H9 (cell line): ENCODE measurements at regions not wholly inside any gene's neighbourhood (a gene's known extent, or its start where the extent isn't known, plus 50 kb on each side); places are given as distances from the start of the nearest gene placed in this dataset.

ENCODE experiments used
- DNase-seq: peaks from one replicate; pipeline ENCODE4 v3.0.0-alpha.2; 2017
- H2AFZ ChIP-seq: one replicate; pipeline ENCODE4 v1.6.1; 2013; ENCODE audit warnings: mild to moderate bottlenecking, low read length, control low read depth, moderate library complexity
- H2AK5ac ChIP-seq: 2 replicates; pipeline ENCODE4 v1.6.1; 2013; ENCODE audit warnings: low read length, control low read depth, mixed read lengths; ENCODE audit not compliant: insufficient read length
- H2BK120ac ChIP-seq: one replicate; pipeline ENCODE4 v1.6.1; 2013; ENCODE audit warnings: low read depth, mild to moderate bottlenecking, low read length, control low read depth, inconsistent platforms; ENCODE audit not compliant: poor library complexity, severe bottlenecking
- H2BK12ac ChIP-seq: 2 replicates; pipeline ENCODE4 v1.6.1; 2013; ENCODE audit warnings: low read length, control low read depth, mixed read lengths, low read depth; ENCODE audit not compliant: insufficient read length
- H2BK15ac ChIP-seq: 2 replicates; pipeline ENCODE4 v1.6.1; 2013; ENCODE audit warnings: low read depth, low read length, control low read depth
- H2BK20ac ChIP-seq: one replicate; pipeline ENCODE4 v1.6.1; 2013; ENCODE audit warnings: low read depth, mild to moderate bottlenecking, low read length, control low read depth, inconsistent platforms; ENCODE audit not compliant: poor library complexity, severe bottlenecking
- H2BK5ac ChIP-seq: 2 replicates; pipeline ENCODE4 v1.6.1; 2013; ENCODE audit warnings: low read length, control low read depth, mixed read lengths; ENCODE audit not compliant: insufficient read length
- H3K14ac ChIP-seq: 2 replicates; pipeline ENCODE4 v1.6.1; 2013; ENCODE audit warnings: low read length, control low read depth; ENCODE audit not compliant: insufficient read depth
- H3K18ac ChIP-seq: 2 replicates; pipeline ENCODE4 v1.6.1; 2013; ENCODE audit warnings: low read depth, mild to moderate bottlenecking, mixed read lengths, low read length, control low read depth; ENCODE audit not compliant: insufficient read length
- H3K23ac ChIP-seq: 2 replicates; pipeline ENCODE4 v1.6.1; 2013; ENCODE audit warnings: low read length, control low read depth, mixed read lengths, low read depth; ENCODE audit not compliant: insufficient read length
- H3K23me2 ChIP-seq: 2 replicates; pipeline ENCODE4 v1.6.1; 2013; ENCODE audit warnings: low read depth, mild to moderate bottlenecking, mixed read lengths, low read length, control low read depth; ENCODE audit not compliant: insufficient read length, poor library complexity, severe bottlenecking
- H3K27ac ChIP-seq: 2 replicates; pipeline ENCODE4 v1.5.1; 2013; ENCODE audit warnings: low read length, control low read depth, mixed read lengths, low read depth; ENCODE audit not compliant: insufficient read length
- H3K27me3 ChIP-seq: 2 replicates; pipeline ENCODE4 v1.6.1; 2013; ENCODE audit warnings: low read length, control low read depth, inconsistent platforms; ENCODE audit not compliant: insufficient read depth
- H3K4ac ChIP-seq: 2 replicates; pipeline ENCODE4 v1.6.1; 2013; ENCODE audit warnings: low read depth, mild to moderate bottlenecking, control low read depth, inconsistent platforms, low read length, moderate library complexity
- H3K4me1 ChIP-seq: 2 replicates; pipeline ENCODE4 v1.6.1; 2013; ENCODE audit warnings: low read length, control low read depth, inconsistent platforms; ENCODE audit not compliant: insufficient read depth
- H3K4me2 ChIP-seq: 2 replicates; pipeline ENCODE4 v1.6.1; 2013; ENCODE audit warnings: low read length, control low read depth, mixed read lengths; ENCODE audit not compliant: insufficient read length, insufficient read depth
- H3K56ac ChIP-seq: 2 replicates; pipeline ENCODE4 v1.6.1; 2013; ENCODE audit warnings: low read depth, mild to moderate bottlenecking, mixed read lengths, low read length, control low read depth; ENCODE audit not compliant: insufficient read length
- H3K79me1 ChIP-seq: 2 replicates; pipeline ENCODE4 v1.6.1; 2013; ENCODE audit warnings: low read depth, mild to moderate bottlenecking, moderate library complexity, low read length, control low read depth, inconsistent platforms; ENCODE audit not compliant: insufficient read depth, poor library complexity, severe bottlenecking
- H3K79me2 ChIP-seq: 2 replicates; pipeline ENCODE4 v1.6.1; 2013; ENCODE audit warnings: low read length, control low read depth, inconsistent platforms; ENCODE audit not compliant: insufficient read depth
- H3K9ac ChIP-seq: 2 replicates; pipeline ENCODE4 v1.6.1; 2013; ENCODE audit warnings: low read length, control low read depth, mixed read lengths; ENCODE audit not compliant: insufficient read length; ENCODE audit errors: extremely low read depth
- H3K9me3 ChIP-seq: one replicate; pipeline ENCODE4 v1.6.1; 2013; ENCODE audit warnings: low read depth, low read length, inconsistent platforms; ENCODE audit not compliant: control insufficient read depth
- H3T11ph ChIP-seq: one replicate; pipeline ENCODE4 v1.6.1; 2013; ENCODE audit warnings: mild to moderate bottlenecking, low read length, control low read depth, inconsistent platforms
- H4K20me1 ChIP-seq: one replicate; pipeline ENCODE4 v1.6.1; 2013; ENCODE audit not compliant: control insufficient read depth, insufficient read length, insufficient read depth
- H4K5ac ChIP-seq: 2 replicates; pipeline ENCODE4 v1.6.1; 2013; ENCODE audit warnings: low read depth, mild to moderate bottlenecking, mixed read lengths, low read length, control low read depth; ENCODE audit not compliant: insufficient read length
- H4K8ac ChIP-seq: replicated peaks from 2 replicates; pipeline ENCODE4 v1.6.1; 2013; ENCODE audit warnings: low read length, control low read depth, mixed read lengths, low read depth; ENCODE audit not compliant: insufficient read length
- H4K91ac ChIP-seq: 2 replicates; pipeline ENCODE4 v1.6.1; 2013; ENCODE audit warnings: low read depth, mild to moderate bottlenecking, moderate library complexity, mixed read lengths, low read length, control low read depth; ENCODE audit not compliant: insufficient read length
- H3K27ac Mint-ChIP-seq, 3 experiments: 2 replicates in 2 of 3; 3 replicates in 1 of 3; pipeline ENCODE4 v1.8.0; 2020 to 2021; ENCODE audit warnings: mixed read lengths in 3 of 3, mild to moderate bottlenecking in 1 of 3, moderate library complexity in 1 of 3
- H3K27me3 Mint-ChIP-seq: 2 replicates; pipeline ENCODE4 v1.8.0; 2021; ENCODE audit warnings: low read depth, mild to moderate bottlenecking, moderate library complexity, mixed read lengths
- H3K36me3 Mint-ChIP-seq, 3 experiments: 2 replicates in 2 of 3; 3 replicates in 1 of 3; pipeline ENCODE4 v1.8.0; 2020 to 2021; ENCODE audit warnings: low read depth in 3 of 3, mixed read lengths in 3 of 3; ENCODE audit not compliant: insufficient read depth in 1 of 3
- H3K4me1 Mint-ChIP-seq, 2 experiments: 2 replicates each; pipeline ENCODE4 v1.8.0; 2020; ENCODE audit warnings: mixed read lengths in 2 of 2
- H3K4me3 Mint-ChIP-seq, 2 experiments: 2 replicates in 1 of 2; 3 replicates in 1 of 2; pipeline ENCODE4 v1.8.0; 2020 to 2021; ENCODE audit warnings: mild to moderate bottlenecking in 2 of 2, mixed read lengths in 2 of 2, moderate library complexity in 1 of 2
- H3K9me3 Mint-ChIP-seq, 2 experiments: 2 replicates in 1 of 2; 3 replicates in 1 of 2; pipeline ENCODE4 v1.8.0; 2020; ENCODE audit warnings: mild to moderate bottlenecking in 2 of 2, mixed read lengths in 2 of 2, moderate library complexity in 1 of 2
- WGBS: extraction: QIAGEN DNeasy Blood & Tissue Kit; methylation state at CpG from one replicate; pipeline ENCODE4 v1.1.7; 2013; ENCODE audit warnings: missing lambda C conversion rate, low lambda C conversion rate, mixed read lengths; ENCODE audit not compliant: insufficient read length; ENCODE audit errors: extremely low coverage; 5-methylcytosine and 5-hydroxymethylcytosine counted together
- TF ChIP-seq, protein P1 (sequence below): fragments of 200-600 bp; sonication (generic); conservative IDR thresholded peaks from 3 replicates; pipeline ENCODE4 v1.8.0; 2021; ENCODE audit warnings: antibody characterized with exemption, mild to moderate bottlenecking

DNA sequence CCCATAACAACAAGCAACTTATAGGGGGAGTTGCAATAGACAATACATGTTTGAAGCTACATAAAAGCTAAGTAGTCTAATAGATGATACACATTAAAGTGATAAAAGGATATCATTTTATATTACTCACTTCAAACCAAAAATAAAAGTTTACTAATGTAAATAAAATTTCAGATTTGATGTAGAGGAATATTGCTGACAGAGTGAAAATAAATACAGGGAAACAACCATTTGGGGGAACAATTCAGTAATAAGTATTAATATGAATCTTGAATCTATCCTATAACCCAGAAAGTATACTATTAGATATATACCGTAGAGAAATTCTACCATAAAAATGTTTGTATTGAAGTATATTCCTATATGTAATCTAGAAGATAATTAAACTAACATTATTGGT lies 1248.9 kb upstream of the EPHA6 start:
- no CpG with 5 or more reads among the region's 1 CpG for WGBS
- no peak overlapping the region for H2BK15ac ChIP-seq
- TF ChIP-seq, protein P1, sequence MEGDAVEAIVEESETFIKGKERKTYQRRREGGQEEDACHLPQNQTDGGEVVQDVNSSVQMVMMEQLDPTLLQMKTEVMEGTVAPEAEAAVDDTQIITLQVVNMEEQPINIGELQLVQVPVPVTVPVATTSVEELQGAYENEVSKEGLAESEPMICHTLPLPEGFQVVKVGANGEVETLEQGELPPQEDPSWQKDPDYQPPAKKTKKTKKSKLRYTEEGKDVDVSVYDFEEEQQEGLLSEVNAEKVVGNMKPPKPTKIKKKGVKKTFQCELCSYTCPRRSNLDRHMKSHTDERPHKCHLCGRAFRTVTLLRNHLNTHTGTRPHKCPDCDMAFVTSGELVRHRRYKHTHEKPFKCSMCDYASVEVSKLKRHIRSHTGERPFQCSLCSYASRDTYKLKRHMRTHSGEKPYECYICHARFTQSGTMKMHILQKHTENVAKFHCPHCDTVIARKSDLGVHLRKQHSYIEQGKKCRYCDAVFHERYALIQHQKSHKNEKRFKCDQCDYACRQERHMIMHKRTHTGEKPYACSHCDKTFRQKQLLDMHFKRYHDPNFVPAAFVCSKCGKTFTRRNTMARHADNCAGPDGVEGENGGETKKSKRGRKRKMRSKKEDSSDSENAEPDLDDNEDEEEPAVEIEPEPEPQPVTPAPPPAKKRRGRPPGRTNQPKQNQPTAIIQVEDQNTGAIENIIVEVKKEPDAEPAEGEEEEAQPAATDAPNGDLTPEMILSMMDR: no peak

More for the DNA sequence above, 1248.9 kb upstream of the EPHA6 start:
- no peak overlapping the region for H3K18ac ChIP-seq
- H3K23me2 ChIP-seq: no peaks in the 10 kb centered on the region
- no peak overlapping the region for H2BK120ac ChIP-seq
- H2BK12ac ChIP-seq: no peak overlapping the region
- no peak overlapping the region for H2BK20ac ChIP-seq
- H4K20me1 ChIP-seq: no peaks in the 10 kb centered on the region
- no peaks in the 10 kb centered on the region for H3K27me3 ChIP-seq
- H3K4me1 ChIP-seq: no peaks in the 10 kb centered on the region; the same call in 1 of the 2 replicates
- H3T11ph ChIP-seq: no peak overlapping the region
- no peak overlapping the region for H4K8ac ChIP-seq
- Mint-ChIP-seq H3K4me1 (peaks cover 10 to 12% of the 10 kb centered on the region in 2 experiments), H3K4me3 (no peak overlapping the region), H3K27me3 (no peaks in the 10 kb centered on the region), H3K27ac (no peak overlapping the region), H3K36me3 (peaks cover 0 to 5% (median 4%) of the 10 kb centered on the region in 3 experiments; a peak in 2 of 7 replicates), H3K9me3 (peaks cover 0 to 10% of the 10 kb centered on the region in 2 experiments; a peak in 2 of 5 replicates)
- H3K9me3 ChIP-seq: no peaks in the 10 kb centered on the region
- H3K79me1 ChIP-seq: no peaks in the 10 kb centered on the region
- no peak overlapping the region for H3K23ac ChIP-seq
- no peak overlapping the region for H3K9ac ChIP-seq
- H2AK5ac ChIP-seq: no peak overlapping the region
- no peak overlapping the region for H3K4ac ChIP-seq
- no peak overlapping the region for H2AFZ ChIP-seq
- H4K91ac ChIP-seq: no peak overlapping the region
- no peak overlapping the region for H3K14ac ChIP-seq
- H2BK5ac ChIP-seq: no peak overlapping the region
- DNase-seq: no peak
- H3K27ac ChIP-seq: no peak overlapping the region
- H3K4me2 ChIP-seq: no peak overlapping the region
- no peak overlapping the region for H4K5ac ChIP-seq
- H3K79me2 ChIP-seq: no peaks in the 10 kb centered on the region
- no peak overlapping the region for H3K56ac ChIP-seq
